Kidney epithelial cell (primary cell): ENCODE measurements at regions not wholly inside any gene's neighbourhood (a gene's known extent, or its start where the extent isn't known, plus 50 kb on each side); places are given as distances from the start of the nearest gene placed in this dataset.

Source experiments
- DNase-seq: peaks from one replicate; pipeline ENCODE4 v3.0.0-alpha.2; 2010; ENCODE audit warnings: low read depth
- H3K27me3 ChIP-seq: 2 replicates; pipeline ENCODE4 v1.6.0; 2011; ENCODE audit warnings: low read length; ENCODE audit not compliant: control insufficient read depth, insufficient read depth
- H3K36me3 ChIP-seq: 2 replicates; pipeline ENCODE4 v1.5.1; 2011; ENCODE audit warnings: low read length; ENCODE audit not compliant: control insufficient read depth, insufficient read depth
- H3K4me3 ChIP-seq: 2 replicates; pipeline ENCODE4 v1.5.1; 2011; ENCODE audit warnings: low read depth, mild to moderate bottlenecking, control low read depth, low read length
- TF ChIP-seq, protein P1 (sequence below): IDR thresholded peaks from 2 replicates; pipeline ENCODE4 v1.5.1; 2011; ENCODE audit warnings: mild to moderate bottlenecking, moderate library complexity, low read length, control low read depth, inconsistent platforms; ENCODE audit not compliant: insufficient read depth, poor library complexity, severe bottlenecking

DNA sequence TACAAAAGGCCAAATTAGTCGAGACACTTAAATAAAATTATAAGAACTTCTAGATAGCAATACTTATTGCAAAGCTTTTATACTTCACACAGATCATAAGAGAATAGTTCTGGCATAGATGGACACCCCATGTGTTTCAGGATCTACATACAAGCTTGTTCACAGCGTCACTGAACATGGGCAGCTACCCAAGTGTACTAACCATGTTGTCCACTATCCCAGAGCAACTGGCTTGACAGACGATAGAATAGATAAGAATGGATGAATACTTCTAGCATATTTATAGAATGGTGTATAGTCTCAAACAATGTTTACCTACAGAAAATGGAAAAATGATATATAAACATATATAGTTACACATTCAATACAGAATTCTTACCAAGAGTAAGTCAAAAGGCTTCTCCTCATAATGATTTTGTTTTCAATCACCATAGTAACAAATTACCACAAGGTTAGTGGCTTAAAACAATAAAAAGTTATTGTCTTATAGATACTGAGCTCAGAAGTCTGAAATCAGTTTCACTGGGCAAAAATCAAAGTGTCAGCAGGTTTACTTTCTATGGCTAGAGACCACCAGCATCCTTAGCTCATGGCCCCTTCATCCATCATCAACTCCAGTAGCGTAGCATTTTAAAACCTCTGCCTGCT, 446.7 kb downstream of the DMRTA1 start:
- no peak overlapping the region for H3K4me3 ChIP-seq
- DNase-seq = no peak
- H3K27me3 ChIP-seq = no peaks in the 10 kb centered on the region
- TF ChIP-seq, protein P1, sequence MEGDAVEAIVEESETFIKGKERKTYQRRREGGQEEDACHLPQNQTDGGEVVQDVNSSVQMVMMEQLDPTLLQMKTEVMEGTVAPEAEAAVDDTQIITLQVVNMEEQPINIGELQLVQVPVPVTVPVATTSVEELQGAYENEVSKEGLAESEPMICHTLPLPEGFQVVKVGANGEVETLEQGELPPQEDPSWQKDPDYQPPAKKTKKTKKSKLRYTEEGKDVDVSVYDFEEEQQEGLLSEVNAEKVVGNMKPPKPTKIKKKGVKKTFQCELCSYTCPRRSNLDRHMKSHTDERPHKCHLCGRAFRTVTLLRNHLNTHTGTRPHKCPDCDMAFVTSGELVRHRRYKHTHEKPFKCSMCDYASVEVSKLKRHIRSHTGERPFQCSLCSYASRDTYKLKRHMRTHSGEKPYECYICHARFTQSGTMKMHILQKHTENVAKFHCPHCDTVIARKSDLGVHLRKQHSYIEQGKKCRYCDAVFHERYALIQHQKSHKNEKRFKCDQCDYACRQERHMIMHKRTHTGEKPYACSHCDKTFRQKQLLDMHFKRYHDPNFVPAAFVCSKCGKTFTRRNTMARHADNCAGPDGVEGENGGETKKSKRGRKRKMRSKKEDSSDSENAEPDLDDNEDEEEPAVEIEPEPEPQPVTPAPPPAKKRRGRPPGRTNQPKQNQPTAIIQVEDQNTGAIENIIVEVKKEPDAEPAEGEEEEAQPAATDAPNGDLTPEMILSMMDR = no peak
- H3K36me3 ChIP-seq = no peaks in the 10 kb centered on the region

DNA sequence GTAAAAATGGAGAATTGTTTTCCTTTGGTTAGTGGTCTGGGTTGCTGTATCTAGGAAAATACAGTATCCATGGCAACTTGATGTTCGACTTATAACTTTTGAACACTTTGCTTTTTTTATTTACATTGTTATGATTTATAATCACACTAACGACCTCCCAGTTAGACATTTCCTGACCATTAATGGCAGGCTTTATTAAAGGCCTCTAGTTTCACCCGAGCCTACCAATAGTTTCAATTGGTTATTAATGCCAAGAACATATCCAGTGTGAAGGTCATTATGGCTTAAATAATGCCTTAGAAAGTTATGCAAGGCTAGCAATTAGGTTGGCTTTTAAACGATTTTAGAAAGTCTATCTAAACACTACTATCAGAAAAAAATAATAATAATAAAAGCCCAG, 452.0 kb downstream of the DMRTA1 start:
- DNase-seq = no peak
- Histone ChIP-seq H3K27me3 (no peaks in the 10 kb centered on the region), H3K36me3 (no peaks in the 10 kb centered on the region), H3K4me3 (no peak overlapping the region)
- TF ChIP-seq, protein P1 = no peak

DNA sequence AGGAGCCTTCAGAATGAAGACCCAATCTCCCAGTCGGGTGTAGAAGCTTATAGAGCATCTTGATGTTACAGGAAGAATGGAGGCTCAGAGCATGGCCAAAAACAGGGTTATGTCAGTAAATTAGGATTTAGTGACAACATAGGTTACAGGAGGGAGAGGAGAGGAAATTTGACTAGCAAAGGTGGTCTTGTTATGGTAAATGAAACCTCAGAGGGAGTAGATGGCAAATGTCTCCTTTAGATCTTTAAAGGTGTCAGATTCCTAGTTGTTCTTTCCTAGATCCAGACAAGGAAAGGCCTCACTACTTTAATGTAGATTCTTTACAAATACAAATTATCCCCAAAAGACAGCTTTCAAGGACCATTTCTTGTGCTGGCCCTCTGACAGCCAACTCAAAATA, 465.0 kb downstream of the DMRTA1 start:
- Histone ChIP-seq H3K36me3 (no peaks in the 10 kb centered on the region), H3K4me3 (no peak overlapping the region), H3K27me3 (no peaks in the 10 kb centered on the region)
- TF ChIP-seq, protein P1 = no peak
- no peak for DNase-seq

DNA sequence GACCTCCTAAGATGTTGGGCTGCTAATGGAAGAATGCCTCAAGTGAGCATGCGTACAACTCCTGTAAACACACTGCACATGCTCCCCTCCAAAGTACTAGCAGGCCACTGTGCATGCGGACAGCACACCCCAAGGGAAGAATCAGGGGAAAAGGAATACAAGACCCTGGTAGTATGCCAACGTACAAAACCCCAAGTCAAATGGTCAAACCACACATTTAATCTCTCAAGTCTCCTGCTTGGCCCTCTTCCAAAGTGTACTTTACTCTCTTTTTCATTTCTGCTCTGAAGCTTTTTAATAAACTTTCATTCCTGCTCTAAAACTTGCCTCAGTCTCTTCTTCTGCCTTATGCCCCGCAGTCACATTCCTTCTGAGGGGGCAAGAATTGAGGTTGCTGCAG, 466.4 kb downstream of the DMRTA1 start:
- Histone ChIP-seq H3K27me3 (no peaks in the 10 kb centered on the region), H3K4me3 (no peak overlapping the region), H3K36me3 (no peaks in the 10 kb centered on the region)
- TF ChIP-seq, protein P1 = no peak
- no peak for DNase-seq

DNA sequence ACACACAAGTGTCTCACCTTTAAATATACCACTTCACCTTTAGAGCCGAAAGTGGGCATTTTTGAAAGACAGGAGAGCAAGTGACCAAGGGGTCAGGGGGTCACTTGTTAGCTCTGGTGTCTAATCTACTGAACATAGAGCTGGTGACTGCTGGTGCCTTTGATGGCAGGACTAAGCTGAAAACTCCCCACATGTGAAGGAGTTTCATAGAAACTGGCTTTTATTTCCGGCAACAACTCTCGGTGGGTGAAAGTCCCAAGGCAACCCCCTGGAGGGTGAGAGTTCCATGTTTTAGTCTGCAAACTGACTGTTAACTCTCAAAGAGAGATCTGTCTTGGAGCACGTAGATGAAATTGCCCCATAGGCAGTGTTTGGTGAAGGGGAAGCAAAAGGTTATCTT, 466.9 kb downstream of the DMRTA1 start:
- no peaks in the 10 kb centered on the region for H3K36me3 ChIP-seq

DNA sequence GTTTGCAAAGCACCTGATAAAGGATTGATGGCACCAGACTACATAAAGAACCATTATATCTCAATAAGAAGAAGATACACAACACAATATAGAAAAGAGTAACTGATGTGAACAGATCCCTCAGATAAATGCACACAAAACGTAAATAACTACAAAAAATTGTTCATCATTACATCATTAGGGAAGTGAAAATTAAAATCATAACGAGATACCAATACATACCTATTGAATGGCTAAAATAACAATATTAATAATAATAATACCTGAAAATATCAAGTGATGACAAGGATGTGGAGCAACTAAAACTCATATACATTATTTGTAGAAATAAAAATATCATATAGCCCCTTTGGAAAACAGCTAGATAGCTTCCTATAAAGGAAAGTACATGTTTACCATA, 469.5 kb downstream of the DMRTA1 start:
- Histone ChIP-seq H3K27me3 (no peaks in the 10 kb centered on the region), H3K4me3 (no peak overlapping the region), H3K36me3 (no peaks in the 10 kb centered on the region)
- DNase-seq = no peak
- TF ChIP-seq, protein P1 = no peak

More for the DNA sequence above, 466.9 kb downstream of the DMRTA1 start:
- TF ChIP-seq, protein P1 = no peak
- H3K4me3 ChIP-seq = no peak overlapping the region
- no peaks in the 10 kb centered on the region for H3K27me3 ChIP-seq
- DNase-seq = no peak
